NK-92 (cell line): ENCODE measurements at regions not wholly inside any gene's neighbourhood (a gene's known extent, or its start where the extent isn't known, plus 50 kb on each side); places are given as distances from the start of the nearest gene placed in this dataset.
"Not testable (repeated sequence)": the region's sequence is repeated elsewhere in the genome, so short reads cannot be mapped to it uniquely, and the experiment has no call there.

Source experiments
- DNase-seq: peaks from one replicate; lab custom pipeline; 2025; ENCODE audit not compliant: unreplicated experiment; lab: John Stamatoyannopoulos, UW

DNA sequence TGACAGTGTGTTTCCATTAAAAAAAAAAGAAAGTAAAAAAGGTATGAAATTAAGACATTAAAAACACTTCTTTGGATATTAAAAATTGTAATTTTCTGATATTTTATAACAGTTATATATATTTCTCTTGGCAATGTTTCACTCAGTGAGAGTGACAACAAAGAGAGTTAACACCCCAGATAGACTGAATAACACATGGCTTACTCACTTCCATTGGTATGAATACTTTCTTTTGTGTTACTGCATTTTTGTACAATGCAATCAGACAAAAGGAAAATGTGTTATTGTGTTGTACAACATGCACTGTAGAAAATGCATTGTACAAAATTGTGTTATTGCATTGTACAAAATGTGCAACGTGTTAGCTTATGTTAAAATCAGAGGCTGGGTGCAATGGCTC lies 676.6 kb upstream of the AMELY start:
- DNase-seq, result not testable (repeated sequence)

DNA sequence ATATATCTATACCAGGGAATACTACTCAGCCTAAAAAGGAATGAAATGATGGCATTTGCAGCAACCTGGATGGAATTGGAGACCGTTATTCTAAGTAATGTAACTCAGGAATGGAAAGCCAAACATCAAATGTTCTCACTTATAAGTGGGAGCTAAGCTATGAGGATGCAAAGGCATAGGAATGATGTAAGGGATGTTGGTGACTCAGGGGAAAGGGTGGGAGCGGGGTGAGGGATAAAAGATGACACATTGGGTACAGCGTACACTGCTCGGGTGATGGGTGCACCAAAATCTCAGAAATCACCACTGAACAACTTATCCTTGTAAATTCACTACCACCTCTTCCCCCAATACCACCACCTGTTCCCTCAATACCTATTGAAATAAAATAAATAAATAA lies 651.0 kb upstream of the AMELY start:
- no peak for DNase-seq

- DNase-seq, result no peak
Observed at GRCh38 chrY:7557675-7558074, 646.1 kb upstream of the AMELY start.

GRCh38 chrY:7555006-7555405 lies 643.5 kb upstream of the AMELY start:
- DNase-seq, result no peak

GRCh38 chrY:7545060-7545459 lies 633.5 kb upstream of the AMELY start:
- no peak for DNase-seq

- no peak for DNase-seq
Observed at GRCh38 chrY:7544172-7544770, 632.7 kb upstream of the AMELY start.

GRCh38 chrY:7543506-7543905 lies 632.0 kb upstream of the AMELY start:
- DNase-seq, result no peak

DNA sequence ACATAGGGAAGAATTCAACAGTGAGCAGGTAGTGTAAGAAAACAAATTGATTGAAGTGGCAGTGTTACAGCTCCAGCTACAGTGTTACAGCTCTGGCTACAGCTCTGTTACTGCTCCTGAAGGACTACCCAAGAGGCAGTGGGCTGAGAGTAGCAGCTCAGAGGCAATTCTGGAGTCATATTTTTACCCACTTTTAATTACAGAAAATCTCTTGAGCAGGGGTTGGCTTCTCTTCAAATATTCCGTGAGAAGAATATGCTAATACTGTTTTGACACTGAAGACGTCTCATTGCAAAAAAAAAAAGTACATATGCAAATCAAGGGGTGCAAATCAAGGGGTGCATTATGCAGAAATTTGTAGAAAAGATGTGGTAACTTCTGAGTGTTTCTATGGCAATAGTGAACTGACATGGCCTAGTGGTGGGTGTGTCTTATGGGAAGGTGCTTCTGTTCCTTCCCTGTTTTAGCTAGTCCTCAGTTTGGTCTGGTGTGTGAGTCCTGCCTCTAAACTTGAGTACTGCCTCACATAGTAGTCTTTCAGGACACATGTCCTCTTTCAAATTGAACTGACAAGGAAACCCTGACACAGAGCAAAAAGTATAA lies 630.8 kb upstream of the AMELY start:
- no peak for DNase-seq

- DNase-seq, result no peak
Observed at GRCh38 chrY:7529396-7529795, 617.8 kb upstream of the AMELY start.

- DNase-seq, result not testable (repeated sequence)
Observed at GRCh38 chrY:7527568-7527967, 616.0 kb upstream of the AMELY start.

- DNase-seq, result no peak
Observed at GRCh38 chrY:7518387-7518786, 606.8 kb upstream of the AMELY start.

DNA sequence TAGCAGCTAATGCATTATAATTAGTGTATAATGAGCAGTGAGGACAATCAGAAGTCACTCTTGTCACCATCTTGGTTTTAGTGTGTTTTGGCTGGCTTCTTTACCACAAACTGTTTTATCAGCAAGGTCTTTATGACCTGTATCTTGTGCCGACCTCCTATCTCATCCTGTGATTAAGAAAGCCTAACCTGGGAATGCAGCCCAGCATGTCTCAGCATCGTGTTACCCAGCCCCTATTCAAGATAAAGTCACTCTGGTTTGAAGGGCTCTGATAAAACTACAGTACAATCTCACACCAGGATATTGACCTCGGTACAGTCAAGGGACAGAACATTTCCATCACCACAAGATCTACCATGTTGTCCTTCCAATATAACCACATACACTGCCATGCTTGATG lies 604.7 kb upstream of the AMELY start:
- no peak for DNase-seq

GRCh38 chrY:7515812-7516211 lies 604.3 kb upstream of the AMELY start:
- no peak for DNase-seq

GRCh38 chrY:7502896-7503295 lies 591.3 kb upstream of the AMELY start:
- no peak for DNase-seq

DNA sequence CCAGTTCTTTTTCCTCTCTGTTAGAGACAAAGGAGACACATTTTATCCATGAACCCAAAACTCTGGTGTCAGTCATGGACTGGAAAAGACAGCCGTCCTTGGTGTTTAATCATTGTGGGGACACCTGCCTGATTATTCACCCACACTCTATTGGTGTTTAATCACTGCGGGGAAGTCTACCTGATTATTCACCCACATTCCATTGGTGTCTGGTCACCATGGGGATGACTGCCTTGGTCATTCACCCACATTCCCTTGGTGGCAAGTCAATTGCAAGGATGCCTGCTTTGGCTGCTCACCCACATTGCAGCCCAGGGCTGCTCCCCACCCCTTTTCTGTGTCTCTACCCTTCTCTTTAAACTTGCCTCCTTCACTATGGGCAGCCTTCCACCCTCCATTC lies 589.7 kb upstream of the AMELY start:
- no peak for DNase-seq

DNA sequence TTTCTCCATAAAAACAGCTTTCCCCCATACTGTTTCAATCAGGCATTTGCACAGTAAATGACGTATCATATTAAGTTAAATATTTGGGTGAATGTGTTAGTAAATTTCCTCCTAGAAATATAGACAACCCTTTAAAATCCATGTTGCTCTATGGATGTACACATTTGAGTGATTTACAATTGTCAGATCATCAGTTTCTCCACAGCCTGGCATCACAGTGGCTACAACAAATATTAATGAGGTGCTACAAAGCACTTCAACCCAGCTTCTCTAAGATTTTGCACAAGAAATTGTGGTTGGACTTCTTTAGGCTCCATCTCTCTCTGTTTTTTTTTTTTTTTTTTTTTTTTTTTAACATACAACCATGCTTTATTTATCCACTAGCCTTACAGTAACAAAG lies 584.4 kb upstream of the AMELY start:
- DNase-seq, result no peak

- DNase-seq, result not testable (repeated sequence)
Observed at GRCh38 chrY:7484455-7485285, 573.1 kb upstream of the AMELY start.

GRCh38 chrY:7471976-7472375 lies 560.4 kb upstream of the AMELY start:
- no peak for DNase-seq

GRCh38 chrY:7470037-7470436 lies 558.5 kb upstream of the AMELY start:
- no peak for DNase-seq

DNA sequence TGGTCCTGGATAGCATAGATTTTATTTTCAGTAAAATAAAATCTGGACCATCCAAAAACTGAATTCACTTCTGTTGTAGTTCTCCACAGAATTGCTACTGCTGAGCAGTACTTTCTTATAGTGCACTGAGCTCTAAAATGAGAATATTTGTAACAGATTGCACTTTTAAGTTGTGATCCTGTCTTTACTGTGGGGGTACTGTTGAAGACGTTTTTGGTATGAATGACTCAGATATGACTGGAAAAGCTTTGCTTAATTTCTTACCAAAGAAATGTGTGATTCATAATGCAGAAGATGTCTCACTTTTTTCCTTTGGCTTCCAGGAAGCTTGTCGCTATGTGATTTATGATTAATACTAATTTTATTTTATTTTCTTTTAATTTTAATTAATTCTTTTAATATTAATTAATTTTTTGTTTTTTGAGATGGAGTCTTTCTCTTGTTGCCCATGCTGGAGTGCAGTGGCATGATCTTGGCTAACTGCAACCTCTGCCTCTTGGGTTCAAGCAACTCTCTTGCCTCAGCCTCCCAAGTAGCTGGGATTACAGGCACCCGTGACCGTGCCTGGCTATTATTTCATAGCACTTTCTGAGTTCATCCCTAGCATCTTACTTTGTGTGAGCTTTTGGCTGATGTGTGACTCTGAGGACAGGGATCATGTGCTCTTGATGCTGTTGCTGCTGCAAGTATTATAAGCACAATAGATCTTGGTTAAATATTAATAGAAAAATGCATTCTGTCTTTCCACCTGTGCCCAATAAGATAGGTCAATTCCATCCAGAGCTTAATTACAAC lies 557.6 kb upstream of the AMELY start:
- DNase-seq, result no peak

DNA sequence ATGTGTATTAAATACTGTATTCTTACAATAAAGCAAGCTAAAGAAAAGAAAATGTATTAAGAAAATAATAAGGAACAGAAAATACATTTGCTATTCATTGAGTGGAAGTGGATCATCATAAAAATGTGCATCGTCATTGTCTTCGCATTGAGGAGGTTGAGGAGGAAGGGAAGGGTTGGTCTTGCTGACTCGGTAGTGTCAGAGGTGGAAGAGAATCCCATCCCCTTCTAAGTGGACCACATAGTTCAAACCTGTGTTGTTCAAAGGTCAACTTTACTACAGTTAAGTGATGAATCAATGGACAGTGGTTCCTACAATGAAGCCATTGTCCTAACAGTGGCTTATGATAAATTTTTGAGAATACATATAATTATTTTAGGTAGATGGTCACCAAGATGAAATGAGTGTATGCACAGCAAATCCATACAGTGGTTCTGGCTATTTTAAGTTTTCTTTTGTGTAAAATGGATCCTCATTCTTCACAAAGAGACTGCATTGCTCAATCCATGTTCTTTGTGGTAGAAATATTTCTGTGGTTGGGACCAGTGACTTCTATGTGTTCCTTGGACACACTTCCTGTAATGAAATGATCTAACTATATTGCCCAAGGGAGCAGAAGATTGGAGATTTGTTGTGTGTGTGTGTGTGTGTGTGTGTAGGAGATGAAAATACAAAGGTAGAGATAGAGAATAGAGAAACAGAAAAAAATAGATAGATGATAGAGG lies 556.4 kb upstream of the AMELY start:
- no peak for DNase-seq
